Left lung (tissue), 4 donors: ENCODE measurements at regions not wholly inside any gene's neighbourhood (a gene's known extent, or its start where the extent isn't known, plus 50 kb on each side); places are given as distances from the start of the nearest gene placed in this dataset.

Source experiments
- ATAC-seq: fragments of 200-7000 bp; cut with Tn5 transposase; one replicate; pipeline ENCODE4 v1.9.1; 2020; ENCODE audit warnings: moderate library complexity
- DNase-seq, 4 donors: peaks; one replicate each; pipeline ENCODE4 v3.0.0-alpha.2; 2013 to 2020
- H3K27ac ChIP-seq, 2 donors: fragments of 200-600 bp; sonication (generic) in 1 of 2; one replicate each; pipeline versions ENCODE4 v1.5.0 to v1.8.0; 2020 to 2021
- H3K27me3 ChIP-seq, 2 donors: fragments of 200-600 bp; sonication (generic) in 1 of 2; one replicate each; pipeline versions ENCODE4 v1.5.0 to v1.8.0; 2020 to 2021
- H3K36me3 ChIP-seq, 2 donors: fragments of 200-600 bp; sonication (generic) in 1 of 2; one replicate each; pipeline versions ENCODE4 v1.5.0 to v1.8.0; 2020 to 2021
- H3K4me1 ChIP-seq, 2 donors: fragments of 200-600 bp; one replicate each; pipeline ENCODE4 v1.8.0; 2021
- H3K4me3 ChIP-seq, 2 donors: fragments of 200-600 bp; sonication (generic) in 1 of 2; one replicate each; pipeline versions ENCODE4 v1.5.0 to v1.8.0; 2020 to 2021; ENCODE audit warnings: mild to moderate bottlenecking in 1 of 2
- H3K9me3 ChIP-seq, 2 donors: fragments of 200-600 bp; sonication (generic) in 1 of 2; one replicate each; pipeline versions ENCODE4 v1.5.0 to v1.8.0; 2020 to 2021
- CTCF ChIP-seq, 2 donors: fragments of 200-600 bp; sonication (generic) in 1 of 2; IDR thresholded peaks; one replicate each; pipeline versions ENCODE4 v1.5.0 to v1.8.0; 2021; ENCODE audit warnings: antibody characterized with exemption in 2 of 2
- intact Hi-C, 2 donors: fragments of 100-400 bp; cut with DNase I; formaldehyde crosslinking; loops; one replicate each; pipeline versions ENCODE4 v1.11.2 to v1.14.2; 2022
- donor health status: DM: no; HTN: yes; CAD: no.
- donor health status: DM: no; HTN: no; CAD: no.

DNA sequence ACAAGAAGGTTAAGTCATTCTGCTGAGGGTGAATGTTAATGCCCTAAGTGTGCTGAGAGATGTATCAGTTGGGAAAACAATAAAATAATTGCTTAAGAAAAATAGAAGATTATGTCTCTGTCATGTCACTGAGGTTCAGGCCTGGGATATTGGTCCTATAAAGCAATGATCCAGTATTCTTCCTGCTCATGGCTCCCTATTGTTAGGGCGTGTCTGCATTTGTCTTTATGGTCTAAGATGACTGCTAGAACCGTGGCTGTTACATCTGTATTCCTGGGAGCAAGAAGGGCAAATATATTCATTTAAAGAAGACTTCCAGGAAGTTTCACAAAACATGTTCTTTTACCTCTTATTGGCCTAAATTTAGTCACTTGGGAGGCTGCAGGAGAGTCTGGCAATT lies 125.0 kb downstream of the KCNE4 start:
- intact Hi-C loops: no loop called here
- no peak overlapping the region for H3K4me3 ChIP-seq
- TF ChIP-seq CTCF (IDR thresholded peaks at IDR 0.05): no peak
- H3K27ac ChIP-seq: no peak overlapping the region
- H3K4me1 ChIP-seq: no peaks in the 10 kb centered on the region
- H3K27me3 ChIP-seq: no peaks in the 10 kb centered on the region
- ATAC-seq (no peak), DNase-seq (no peak)
- H3K36me3 ChIP-seq: no peaks in the 10 kb centered on the region
- no peaks in the 10 kb centered on the region for H3K9me3 ChIP-seq

GRCh38 chr2:223180463-223180862 lies 128.5 kb downstream of the KCNE4 start:
- DNase-seq: no peak
- Histone ChIP-seq H3K27ac (no peak overlapping the region), H3K36me3 (no peaks in the 10 kb centered on the region), H3K9me3 (no peaks in the 10 kb centered on the region), H3K4me1 (no peaks in the 10 kb centered on the region), H3K27me3 (no peaks in the 10 kb centered on the region), H3K4me3 (no peak overlapping the region)
- intact Hi-C loops: no loop called here
- ATAC-seq: no peak
- TF ChIP-seq CTCF (IDR thresholded peaks at IDR 0.05): no peak

DNA sequence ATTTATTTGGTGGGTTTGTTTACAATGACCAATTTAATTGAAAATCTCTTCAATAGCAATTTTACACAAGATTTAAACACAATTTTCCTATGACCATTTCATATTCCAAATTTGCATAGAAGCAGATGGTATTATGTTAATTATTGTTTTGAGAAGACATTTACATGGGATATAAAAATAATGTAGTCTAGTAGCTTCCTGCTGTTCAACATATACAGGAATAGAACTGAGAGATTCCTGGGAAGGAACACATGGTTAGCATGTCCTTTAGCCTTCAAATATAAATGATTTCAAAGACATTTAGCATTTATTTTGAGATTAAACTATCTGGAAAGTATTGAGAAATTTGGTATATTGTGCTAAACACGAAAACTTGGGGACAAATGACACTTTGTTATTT lies 129.6 kb downstream of the KCNE4 start:
- Histone ChIP-seq H3K4me3 (no peak overlapping the region), H3K36me3 (no peaks in the 10 kb centered on the region), H3K4me1 (no peaks in the 10 kb centered on the region), H3K9me3 (no peaks in the 10 kb centered on the region), H3K27me3 (no peaks in the 10 kb centered on the region), H3K27ac (no peak overlapping the region)
- intact Hi-C loops: no loop called here
- DNase-seq (no peak), ATAC-seq (no peak)
- no peak for TF ChIP-seq CTCF (IDR thresholded peaks at IDR 0.05)

DNA sequence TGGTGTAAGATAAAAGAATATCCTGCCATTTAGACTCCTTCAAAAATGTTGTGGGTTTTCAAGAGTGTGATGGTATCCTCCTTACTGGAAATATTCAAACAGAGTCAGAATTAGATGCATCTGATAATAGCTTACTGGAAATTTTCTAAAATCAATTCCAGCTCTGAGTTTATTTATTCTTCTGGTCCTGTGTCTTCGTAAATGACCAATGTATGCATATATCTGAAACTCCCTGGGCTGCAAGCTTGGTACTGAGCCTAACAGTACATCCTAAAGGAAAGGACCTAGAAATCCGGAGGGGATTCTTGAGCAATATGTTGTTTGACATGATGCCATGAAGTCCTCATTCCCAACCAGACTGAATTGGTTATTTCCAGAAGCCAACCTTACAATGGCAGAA lies 130.4 kb downstream of the KCNE4 start:
- no peak for DNase-seq
- H3K27me3 ChIP-seq: no peaks in the 10 kb centered on the region
- no peaks in the 10 kb centered on the region for H3K4me1 ChIP-seq
- intact Hi-C loops: no loop called here
- ATAC-seq: no peak
- H3K4me3 ChIP-seq: no peak overlapping the region
- no peaks in the 10 kb centered on the region for H3K36me3 ChIP-seq
- no peak for TF ChIP-seq CTCF (IDR thresholded peaks at IDR 0.05)
- no peak overlapping the region for H3K27ac ChIP-seq
- no peaks in the 10 kb centered on the region for H3K9me3 ChIP-seq

- Histone ChIP-seq H3K27me3 (no peaks in the 10 kb centered on the region), H3K4me1 (no peaks in the 10 kb centered on the region), H3K9me3 (no peaks in the 10 kb centered on the region), H3K4me3 (no peak overlapping the region), H3K36me3 (no peaks in the 10 kb centered on the region), H3K27ac (no peak overlapping the region)
- DNase-seq: no peak
- intact Hi-C loops: no loop called here
- no peak for ATAC-seq
- TF ChIP-seq CTCF (IDR thresholded peaks at IDR 0.05): no peak
These were observed 133.6 kb downstream of the KCNE4 start for GRCh38 chr2:223185638-223186037.
